PFSK-1 (cell line): ENCODE measurements at regions not wholly inside any gene's neighbourhood (a gene's known extent, or its start where the extent isn't known, plus 50 kb on each side); places are given as distances from the start of the nearest gene placed in this dataset.

Experiments
- FOXP2 ChIP-seq: optimal IDR thresholded peaks from 2 replicates; pipeline ENCODE3; 2011; ENCODE audit warnings: borderline replicate concordance, control low read depth, inconsistent platforms; ENCODE audit not compliant: insufficient read depth; ENCODE audit errors: extremely low read length, extremely low read depth
- POLR2AphosphoS5 ChIP-seq: IDR thresholded peaks from 2 replicates; pipeline ENCODE4 v1.6.1; 2012; ENCODE audit warnings: low read depth, mild to moderate bottlenecking, control low read depth, low read length, moderate library complexity
- SIN3A ChIP-seq: IDR thresholded peaks from 2 replicates; pipeline ENCODE4 v1.6.1; 2012; ENCODE audit warnings: mild to moderate bottlenecking, low read length, moderate library complexity, borderline replicate concordance; ENCODE audit not compliant: insufficient read depth
- TAF1 ChIP-seq: IDR thresholded peaks from 2 replicates; pipeline ENCODE4 v1.6.1; 2012; ENCODE audit warnings: low read length, control low read depth, borderline replicate concordance; ENCODE audit not compliant: insufficient read depth
- TF ChIP-seq, protein P1 (sequence below), 2 experiments: IDR thresholded peaks; 2 replicates each; pipeline versions ENCODE4 v1.6.1 to v1.8.0; 2011 to 2012; ENCODE audit warnings: low read depth in 2 of 2, low read length in 2 of 2, control low read depth in 1 of 2, inconsistent platforms in 1 of 2, mild to moderate bottlenecking in 1 of 2, moderate library complexity in 1 of 2; ENCODE audit not compliant: insufficient read depth in 1 of 2

DNA sequence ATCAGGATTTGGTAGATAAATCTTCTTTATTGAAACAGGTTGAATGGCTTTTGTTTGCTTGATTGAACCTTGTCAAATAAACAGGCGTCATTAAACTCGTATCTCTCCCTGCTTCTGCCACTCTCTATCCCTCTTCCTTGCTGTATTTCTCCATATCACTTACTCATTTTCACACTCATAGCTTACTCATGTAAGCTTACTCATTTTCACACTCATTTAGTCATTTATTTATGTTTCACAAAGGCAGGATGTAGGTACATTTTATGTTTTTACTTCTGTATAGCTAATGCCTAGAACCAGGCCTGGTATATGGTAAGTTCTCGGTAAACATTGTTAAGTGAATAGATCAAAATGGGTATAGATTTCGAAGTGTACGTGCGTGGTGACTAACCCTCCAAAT, 450.0 kb downstream of the PMP22 start:
- no peak for TF ChIP-seq SIN3A
- TF ChIP-seq, protein P1, sequence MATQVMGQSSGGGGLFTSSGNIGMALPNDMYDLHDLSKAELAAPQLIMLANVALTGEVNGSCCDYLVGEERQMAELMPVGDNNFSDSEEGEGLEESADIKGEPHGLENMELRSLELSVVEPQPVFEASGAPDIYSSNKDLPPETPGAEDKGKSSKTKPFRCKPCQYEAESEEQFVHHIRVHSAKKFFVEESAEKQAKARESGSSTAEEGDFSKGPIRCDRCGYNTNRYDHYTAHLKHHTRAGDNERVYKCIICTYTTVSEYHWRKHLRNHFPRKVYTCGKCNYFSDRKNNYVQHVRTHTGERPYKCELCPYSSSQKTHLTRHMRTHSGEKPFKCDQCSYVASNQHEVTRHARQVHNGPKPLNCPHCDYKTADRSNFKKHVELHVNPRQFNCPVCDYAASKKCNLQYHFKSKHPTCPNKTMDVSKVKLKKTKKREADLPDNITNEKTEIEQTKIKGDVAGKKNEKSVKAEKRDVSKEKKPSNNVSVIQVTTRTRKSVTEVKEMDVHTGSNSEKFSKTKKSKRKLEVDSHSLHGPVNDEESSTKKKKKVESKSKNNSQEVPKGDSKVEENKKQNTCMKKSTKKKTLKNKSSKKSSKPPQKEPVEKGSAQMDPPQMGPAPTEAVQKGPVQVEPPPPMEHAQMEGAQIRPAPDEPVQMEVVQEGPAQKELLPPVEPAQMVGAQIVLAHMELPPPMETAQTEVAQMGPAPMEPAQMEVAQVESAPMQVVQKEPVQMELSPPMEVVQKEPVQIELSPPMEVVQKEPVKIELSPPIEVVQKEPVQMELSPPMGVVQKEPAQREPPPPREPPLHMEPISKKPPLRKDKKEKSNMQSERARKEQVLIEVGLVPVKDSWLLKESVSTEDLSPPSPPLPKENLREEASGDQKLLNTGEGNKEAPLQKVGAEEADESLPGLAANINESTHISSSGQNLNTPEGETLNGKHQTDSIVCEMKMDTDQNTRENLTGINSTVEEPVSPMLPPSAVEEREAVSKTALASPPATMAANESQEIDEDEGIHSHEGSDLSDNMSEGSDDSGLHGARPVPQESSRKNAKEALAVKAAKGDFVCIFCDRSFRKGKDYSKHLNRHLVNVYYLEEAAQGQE (IDR thresholded peaks at IDR 0.05; ENCODE audit: insufficient read depth in 1 of 2, low read depth in 2 of 2, low read length in 2 of 2) = no peak
- no peak for TF ChIP-seq POLR2AphosphoS5
- TF ChIP-seq TAF1 = no peak
- TF ChIP-seq FOXP2 = no peak

DNA sequence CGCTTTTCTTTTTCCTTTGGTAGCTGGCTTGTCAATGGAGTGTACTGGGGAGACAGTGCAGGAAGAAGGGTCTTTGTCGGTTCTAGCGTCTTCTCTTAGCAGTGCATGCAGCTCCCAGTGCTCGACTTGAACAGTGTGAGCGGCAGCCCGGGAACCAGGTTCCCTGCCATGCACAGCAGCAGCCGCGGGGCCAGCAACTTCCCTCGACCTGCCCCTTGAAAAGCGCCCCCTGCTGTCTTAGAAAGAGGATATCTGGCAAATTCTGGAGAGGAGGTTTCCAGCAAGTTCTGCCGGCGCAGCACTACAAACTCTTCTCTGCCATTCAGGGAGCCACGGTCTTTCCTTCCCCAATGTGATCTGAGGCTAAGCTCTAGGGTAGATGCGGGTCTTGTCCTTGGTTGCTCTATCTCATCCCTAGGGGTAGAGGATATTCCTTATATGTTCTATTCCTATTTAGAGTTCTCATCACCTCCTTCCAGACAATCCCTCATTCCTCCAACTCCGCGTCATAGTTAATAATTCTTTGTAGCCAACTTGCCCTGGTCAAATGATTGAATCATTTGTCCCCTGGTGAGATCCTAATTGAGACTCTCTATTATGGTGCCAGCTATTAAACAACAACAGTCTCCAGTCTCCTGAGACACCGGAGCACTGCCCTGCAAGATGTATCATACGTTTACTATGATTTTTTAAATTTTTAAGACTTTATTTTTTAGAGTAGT, 451.3 kb downstream of the PMP22 start:
- TF ChIP-seq TAF1 (no peak), SIN3A (no peak), FOXP2 (no peak), POLR2AphosphoS5 (no peak)
- TF ChIP-seq, protein P1 (IDR thresholded peaks at IDR 0.05; ENCODE audit: insufficient read depth in 1 of 2, low read depth in 2 of 2, low read length in 2 of 2) = no peak

- no peak for TF ChIP-seq FOXP2
- no peak for TF ChIP-seq TAF1
- TF ChIP-seq SIN3A = no peak
- TF ChIP-seq POLR2AphosphoS5 = no peak
- TF ChIP-seq, protein P1 (IDR thresholded peaks at IDR 0.05; ENCODE audit: insufficient read depth in 1 of 2, low read depth in 2 of 2, low read length in 2 of 2) = no peak
Measured at GRCh38 chr17:14808425-14808824, 456.7 kb downstream of the PMP22 start.

- TF ChIP-seq, protein P1 (IDR thresholded peaks at IDR 0.05; ENCODE audit: insufficient read depth in 1 of 2, low read depth in 2 of 2, low read length in 2 of 2) = no peak
- TF ChIP-seq TAF1 = no peak
Measured at GRCh38 chr17:14805348-14805747, 459.8 kb downstream of the PMP22 start.

DNA sequence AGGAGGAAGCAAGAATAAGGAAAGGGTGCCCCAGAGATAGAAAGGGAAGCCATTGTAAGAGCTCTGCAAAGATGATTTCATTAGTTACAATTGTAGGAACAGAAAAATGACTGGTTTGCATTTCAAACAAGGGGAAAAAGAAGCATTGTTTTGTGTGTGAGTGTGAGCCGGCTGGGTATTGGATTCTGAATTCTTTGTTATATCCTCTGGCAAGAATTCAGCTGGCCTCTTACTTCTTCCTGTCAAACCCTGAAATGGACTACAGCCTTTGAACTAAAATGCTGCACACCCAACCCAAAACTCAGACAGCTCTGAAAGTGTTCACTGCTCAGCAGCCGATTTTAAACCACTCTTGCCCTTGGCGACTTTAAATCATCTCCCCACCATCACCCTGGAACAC, 461.3 kb downstream of the PMP22 start:
- TF ChIP-seq POLR2AphosphoS5 (no peak), SIN3A (no peak), TAF1 (no peak), FOXP2 (no peak)
- TF ChIP-seq, protein P1 (IDR thresholded peaks at IDR 0.05; ENCODE audit: insufficient read depth in 1 of 2, low read depth in 2 of 2, low read length in 2 of 2) = no peak
